NCI-H1092 (cell line): ENCODE measurements at regions not wholly inside any gene's neighbourhood (a gene's known extent, or its start where the extent isn't known, plus 50 kb on each side); places are given as distances from the start of the nearest gene placed in this dataset.

Source experiments
- DNase-seq: peaks from one replicate; lab custom pipeline; 2025; lab: John Stamatoyannopoulos, UW

- no peak for DNase-seq
Observed at GRCh38 chr14:98707522-98707921, 564.5 kb downstream of the BCL11B start.

GRCh38 chr14:98708555-98708954 lies 563.4 kb downstream of the BCL11B start:
- no peak for DNase-seq

GRCh38 chr14:98711453-98711852 lies 560.5 kb downstream of the BCL11B start:
- no peak for DNase-seq

- no peak for DNase-seq
Observed at GRCh38 chr14:98714626-98715425, 557.2 kb downstream of the BCL11B start.

DNA sequence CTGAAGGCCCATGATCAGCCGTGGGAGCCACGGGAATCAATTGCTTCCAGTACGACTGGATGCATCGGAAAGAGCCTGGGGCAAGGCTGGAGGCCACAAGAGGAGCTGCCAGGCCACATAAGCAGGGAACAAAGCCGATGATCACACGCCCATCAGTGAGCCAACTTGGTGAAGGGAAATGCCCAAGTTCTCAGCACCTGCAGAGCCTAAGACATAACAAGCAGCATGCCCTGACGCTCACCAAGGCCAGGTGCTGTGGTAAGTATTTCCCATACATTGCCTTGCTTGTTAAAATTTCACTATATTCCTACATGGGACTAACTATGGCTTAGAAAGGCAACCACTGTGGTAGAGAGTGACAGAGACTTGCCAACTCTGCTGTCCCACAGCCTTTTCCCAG lies 555.9 kb downstream of the BCL11B start:
- no peak for DNase-seq

GRCh38 chr14:98721061-98721460 lies 550.9 kb downstream of the BCL11B start:
- no peak for DNase-seq

- DNase-seq: no peak
Observed at GRCh38 chr14:98724734-98725133, 547.3 kb downstream of the BCL11B start.

DNA sequence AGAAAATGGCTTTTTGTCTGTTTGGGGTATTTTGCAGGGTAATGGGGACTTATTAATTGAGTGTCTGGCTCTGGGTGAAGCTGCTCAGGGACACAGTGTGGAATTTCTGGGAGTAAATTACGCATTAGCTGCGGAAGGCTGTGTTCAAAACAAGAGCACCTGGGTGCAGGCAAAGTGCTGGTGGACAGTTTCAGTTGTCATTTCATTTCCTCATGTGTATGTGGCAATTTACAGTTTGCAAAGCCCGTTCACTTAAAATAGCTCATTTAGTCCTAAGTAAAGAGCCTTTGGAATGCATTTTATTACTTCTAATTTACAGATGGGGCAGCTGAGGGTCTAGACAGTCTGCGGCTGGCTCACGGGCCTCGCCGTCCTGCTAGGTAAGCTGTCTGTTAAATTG lies 546.8 kb downstream of the BCL11B start:
- DNase-seq: no peak

GRCh38 chr14:98725676-98726075 lies 546.3 kb downstream of the BCL11B start:
- DNase-seq: no peak

DNA sequence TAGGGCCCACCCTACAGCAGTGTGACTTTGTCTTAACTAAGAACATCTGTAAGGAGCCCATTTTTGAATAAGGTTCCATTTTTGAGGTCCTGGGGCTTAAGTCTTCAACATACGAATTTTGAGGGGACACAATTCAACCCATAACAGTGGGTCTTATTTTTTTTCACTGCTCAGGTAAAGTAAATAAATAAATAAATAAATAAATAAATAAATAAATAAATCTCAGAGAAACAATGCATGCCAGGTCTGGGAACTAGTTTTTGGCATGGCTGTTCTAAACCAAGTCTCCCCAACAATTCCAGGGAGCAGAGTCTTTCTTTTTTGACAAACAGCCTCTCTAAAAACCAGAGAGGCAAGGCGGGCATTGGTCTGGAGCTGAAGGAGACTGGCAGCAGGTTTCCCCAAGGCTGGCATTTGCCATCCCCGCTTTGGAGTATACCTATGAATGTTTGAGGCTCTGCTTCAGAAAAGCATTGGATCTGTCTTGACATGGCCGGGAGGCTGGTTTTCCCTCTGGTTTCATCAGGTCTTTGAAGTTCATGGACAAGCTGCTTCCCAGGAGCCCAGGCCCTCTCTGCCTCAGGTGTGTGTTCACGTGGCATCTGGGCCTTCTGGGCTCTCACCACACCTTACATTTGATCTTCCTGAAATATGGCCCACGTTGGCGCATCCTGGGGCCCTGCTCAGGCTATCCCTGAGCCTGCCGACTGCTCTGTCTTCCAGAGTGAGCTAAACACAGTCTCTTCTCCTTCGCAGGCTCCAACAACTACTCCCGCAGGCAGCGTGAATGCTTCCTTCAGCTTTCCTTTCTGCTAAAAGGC lies 545.2 kb downstream of the BCL11B start:
- DNase-seq: no peak

- no peak for DNase-seq
Observed at GRCh38 chr14:98728024-98728423, 544.0 kb downstream of the BCL11B start.

DNA sequence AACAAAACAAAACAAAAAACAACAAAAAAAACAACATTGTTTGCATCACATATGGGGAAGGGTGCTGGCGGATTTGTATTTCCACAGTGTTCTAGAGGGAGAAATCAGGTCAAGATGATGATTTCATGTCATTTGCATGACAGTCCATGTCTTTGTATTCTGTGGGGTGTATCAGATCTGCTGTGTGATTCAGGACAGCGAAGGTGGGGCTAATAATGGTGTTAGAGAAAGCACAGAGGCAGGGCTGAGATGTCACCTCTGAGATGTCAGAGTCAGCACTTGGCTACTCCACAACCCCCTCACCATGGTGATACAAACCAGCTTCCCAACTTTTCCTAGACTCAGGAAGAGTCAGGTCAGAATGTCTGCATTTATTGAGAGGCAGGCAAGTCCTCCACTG lies 543.2 kb downstream of the BCL11B start:
- DNase-seq: no peak

DNA sequence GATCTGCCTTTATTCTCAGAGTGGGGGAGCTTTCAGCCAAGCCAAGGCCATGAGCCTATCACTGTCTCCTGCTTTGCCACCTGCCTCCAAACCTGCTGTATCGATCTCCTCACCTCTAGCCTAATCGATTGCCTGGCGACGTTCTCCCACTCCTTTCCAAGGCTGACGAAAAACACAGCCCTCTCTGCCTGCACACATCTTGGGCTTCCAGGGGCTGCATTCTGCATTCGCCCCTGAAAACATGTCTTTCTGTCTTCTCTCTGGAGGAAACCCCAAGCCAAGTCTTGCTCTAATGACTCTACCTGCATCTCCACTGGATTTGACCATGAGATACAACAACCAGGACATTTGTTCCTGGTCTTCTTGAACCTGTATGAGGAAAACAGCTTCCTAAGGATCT lies 540.7 kb downstream of the BCL11B start:
- no peak for DNase-seq

DNA sequence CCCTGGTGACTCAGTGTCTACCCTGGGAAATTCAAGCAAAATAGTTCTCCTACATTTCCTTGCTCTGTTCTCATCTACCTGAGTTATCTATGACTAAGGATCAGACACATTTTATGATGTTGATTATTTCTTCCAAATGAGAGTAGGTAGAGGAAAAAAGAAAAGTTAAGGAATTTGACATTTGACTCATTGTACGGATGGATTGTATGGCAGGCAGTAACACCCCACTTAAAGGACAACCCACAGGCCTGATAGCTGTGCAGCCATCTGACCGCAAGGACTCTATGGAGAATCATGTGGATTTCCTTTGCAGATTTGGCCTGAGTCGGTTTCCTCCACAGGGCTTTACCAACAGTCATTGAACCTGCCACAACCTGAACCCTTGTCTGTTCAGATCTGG lies 540.3 kb downstream of the BCL11B start:
- DNase-seq: no peak

DNA sequence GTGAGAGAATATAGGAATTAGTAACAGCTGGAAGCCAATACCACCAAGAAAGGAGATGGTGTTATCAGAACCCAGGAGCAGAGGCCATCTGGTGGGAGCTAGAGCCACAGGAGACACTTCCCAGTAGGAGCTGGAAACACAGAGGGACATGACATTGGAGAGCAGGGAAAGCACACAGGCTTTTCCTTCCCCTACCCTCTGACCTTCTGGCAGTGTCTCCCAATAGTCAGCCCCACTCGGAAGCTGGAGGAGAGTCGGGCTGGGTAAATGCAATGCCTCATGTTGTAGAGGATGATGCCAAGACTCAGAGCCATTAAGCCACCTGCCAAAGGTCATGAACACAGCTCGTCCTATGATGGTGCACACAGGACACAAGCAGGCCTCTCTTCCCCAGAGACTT lies 538.5 kb downstream of the BCL11B start:
- DNase-seq: no peak

- DNase-seq: no peak
Observed at GRCh38 chr14:98736701-98737338, 535.2 kb downstream of the BCL11B start.

- no peak for DNase-seq
Observed at GRCh38 chr14:98741523-98741922, 530.5 kb downstream of the BCL11B start.

GRCh38 chr14:98742001-98742400 lies 530.0 kb downstream of the BCL11B start:
- no peak for DNase-seq

GRCh38 chr14:98743536-98743935 lies 528.5 kb downstream of the BCL11B start:
- no peak for DNase-seq

GRCh38 chr14:98748966-98749365 lies 523.0 kb downstream of the BCL11B start:
- DNase-seq: no peak

- DNase-seq: no peak
Observed at GRCh38 chr14:98751110-98751509, 520.9 kb downstream of the BCL11B start.

GRCh38 chr14:98752660-98753059 lies 519.3 kb downstream of the BCL11B start:
- DNase-seq: no peak
